Neural cell (in vitro differentiated cells): ENCODE measurements at regions not wholly inside any gene's neighbourhood (a gene's known extent, or its start where the extent isn't known, plus 50 kb on each side); places are given as distances from the start of the nearest gene placed in this dataset.

ENCODE experiments used
- CTCF ChIP-seq: fragments of 450-650 bp; IDR thresholded peaks from 2 replicates; pipeline ENCODE4 v1.5.1; 2014; ENCODE audit warnings: antibody characterized with exemption, mild to moderate bottlenecking, moderate library complexity; ENCODE audit not compliant: poor library complexity, severe bottlenecking
- EP300 ChIP-seq: fragments of 450-650 bp; conservative IDR thresholded peaks from 2 replicates; pipeline ENCODE4 v1.6.1; 2014; ENCODE audit warnings: antibody characterized with exemption, mild to moderate bottlenecking, moderate library complexity; ENCODE audit not compliant: poor library complexity, severe bottlenecking
- EZH2 ChIP-seq: fragments of 200-600, 300-800 bp; shearing (Covaris generic), sonication (generic); IDR thresholded peaks from 2 replicates; pipeline ENCODE4 v1.6.1; 2014; ENCODE audit warnings: antibody characterized with exemption, low read length, borderline replicate concordance, mild to moderate bottlenecking; ENCODE audit not compliant: insufficient read depth, poor library complexity, severe bottlenecking
- POLR2AphosphoS5 ChIP-seq: IDR thresholded peaks from 2 replicates; pipeline ENCODE4 v1.6.1; 2012
- RAD21 ChIP-seq: fragments of 450-650 bp; conservative IDR thresholded peaks from 2 replicates; pipeline ENCODE4 v1.6.1; 2014; ENCODE audit warnings: antibody characterized with exemption, mild to moderate bottlenecking, moderate library complexity
- REST ChIP-seq: IDR thresholded peaks from 2 replicates; pipeline ENCODE4 v1.6.1; 2012; ENCODE audit warnings: borderline replicate concordance
- SMC3 ChIP-seq: fragments of 450-650 bp; conservative IDR thresholded peaks from 2 replicates; pipeline ENCODE4 v1.6.1; 2014; ENCODE audit warnings: antibody characterized with exemption, mild to moderate bottlenecking, moderate library complexity; ENCODE audit not compliant: poor library complexity
- TAF1 ChIP-seq: IDR thresholded peaks from 2 replicates; pipeline ENCODE4 v1.6.1; 2012; ENCODE audit warnings: low read depth

GRCh38 chr2:39549000-39549399, 111.9 kb upstream of the MAP4K3 start:
- no peak for TF ChIP-seq CTCF
- TF ChIP-seq SMC3: no peak
- no peak for TF ChIP-seq TAF1
- TF ChIP-seq EZH2: no peak
- no peak for TF ChIP-seq POLR2AphosphoS5
- TF ChIP-seq REST: no peak
- TF ChIP-seq RAD21: no peak
- no peak for TF ChIP-seq EP300
